Upper lobe of right lung (tissue), 1 donor: ENCODE measurements at regions not wholly inside any gene's neighbourhood (a gene's known extent, or its start where the extent isn't known, plus 50 kb on each side); places are given as distances from the start of the nearest gene placed in this dataset.

Source experiments
- ATAC-seq: fragments of 200-7000 bp; cut with Tn5 transposase; one replicate; pipeline ENCODE4 v1.9.1; 2020; ENCODE audit warnings: mild to moderate bottlenecking, moderate library complexity
- DNase-seq: peaks from one replicate; pipeline ENCODE4 v3.0.0-alpha.2; 2020
- H3K27ac ChIP-seq: fragments of 200-600 bp; one replicate; pipeline ENCODE4 v1.8.0; 2022
- H3K27me3 ChIP-seq: fragments of 200-600 bp; one replicate; pipeline ENCODE4 v1.8.0; 2022; ENCODE audit warnings: mild to moderate bottlenecking
- H3K36me3 ChIP-seq: fragments of 200-600 bp; one replicate; pipeline ENCODE4 v1.8.0; 2022
- H3K4me1 ChIP-seq: fragments of 200-600 bp; one replicate; pipeline ENCODE4 v1.8.0; 2022
- H3K4me3 ChIP-seq: fragments of 200-600 bp; one replicate; pipeline ENCODE4 v1.8.0; 2022; ENCODE audit warnings: mild to moderate bottlenecking
- H3K9me3 ChIP-seq: fragments of 200-600 bp; one replicate; pipeline ENCODE4 v1.8.0; 2022
- CTCF ChIP-seq: fragments of 200-600 bp; IDR thresholded peaks from one replicate; pipeline ENCODE4 v1.8.0; 2022; ENCODE audit warnings: antibody characterized with exemption
- intact Hi-C: fragments of 100-400 bp; cut with DNase I; formaldehyde crosslinking; loops from one replicate; pipeline ENCODE4 v1.11.0; 2022
- donor health status: DM: no; HTN: yes; CAD: no; lungs with severe emphysema.

GRCh38 chr14:55745906-55746305 lies 165.9 kb downstream of the KTN1 start:
- DNase-seq (no peak), ATAC-seq (no peak)
- Histone ChIP-seq H3K36me3 (no peaks in the 10 kb centered on the region), H3K4me1 (no peaks in the 10 kb centered on the region), H3K4me3 (no peak overlapping the region), H3K27me3 (no peaks in the 10 kb centered on the region), H3K9me3 (no peaks in the 10 kb centered on the region), H3K27ac (no peak overlapping the region)
- intact Hi-C loops, result no loop called here
- TF ChIP-seq CTCF, result no peak

GRCh38 chr14:55746558-55746957 lies 166.6 kb downstream of the KTN1 start:
- no peaks in the 10 kb centered on the region for H3K27me3 ChIP-seq
- H3K4me1 ChIP-seq, result no peaks in the 10 kb centered on the region
- TF ChIP-seq CTCF, result no peak
- intact Hi-C loops, result no loop called here
- H3K36me3 ChIP-seq, result no peaks in the 10 kb centered on the region
- ATAC-seq, result no peak
- H3K4me3 ChIP-seq, result no peak overlapping the region
- H3K27ac ChIP-seq, result no peak overlapping the region
- no peak for DNase-seq
- no peaks in the 10 kb centered on the region for H3K9me3 ChIP-seq

DNA sequence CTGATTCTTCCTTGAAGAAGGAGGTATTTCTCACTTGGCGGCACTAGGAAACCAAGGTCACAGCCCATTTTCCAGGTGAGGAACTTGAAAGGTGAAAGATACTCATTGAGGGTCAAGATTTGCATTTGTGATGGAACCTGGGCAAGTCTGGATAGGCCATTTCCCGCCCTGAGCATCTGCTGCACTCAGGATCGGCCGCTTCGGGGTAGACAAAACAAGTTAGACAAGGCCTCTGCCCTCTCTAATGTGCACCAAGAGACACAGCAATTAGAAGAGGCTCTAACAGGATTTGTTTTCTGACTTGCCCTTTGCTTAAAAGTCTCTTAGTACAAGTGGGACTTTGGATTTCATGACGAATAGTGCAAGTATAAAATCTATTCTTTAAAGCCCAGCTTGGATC lies 167.2 kb downstream of the KTN1 start:
- ATAC-seq (no peak), DNase-seq (no peak)
- intact Hi-C loops, result no loop called here
- Histone ChIP-seq H3K27ac (no peak overlapping the region), H3K4me1 (no peaks in the 10 kb centered on the region), H3K4me3 (no peak overlapping the region), H3K36me3 (no peaks in the 10 kb centered on the region), H3K9me3 (no peaks in the 10 kb centered on the region), H3K27me3 (no peaks in the 10 kb centered on the region)
- TF ChIP-seq CTCF, result no peak

- intact Hi-C loops, result no loop called here
- TF ChIP-seq CTCF, result no peak
- no peak for DNase-seq
- H3K27me3 ChIP-seq, result no peaks in the 10 kb centered on the region
- H3K36me3 ChIP-seq, result no peaks in the 10 kb centered on the region
- no peak overlapping the region for H3K4me3 ChIP-seq
- no peaks in the 10 kb centered on the region for H3K9me3 ChIP-seq
- no peak overlapping the region for H3K27ac ChIP-seq
- no peak for ATAC-seq
- H3K4me1 ChIP-seq, result peaks cover 10% of the 10 kb centered on the region
Measured at GRCh38 chr14:55749201-55749812, 169.3 kb downstream of the KTN1 start.

- Histone ChIP-seq H3K4me1 (peaks cover 10% of the 10 kb centered on the region), H3K27ac (no peak overlapping the region), H3K27me3 (no peaks in the 10 kb centered on the region), H3K36me3 (no peaks in the 10 kb centered on the region), H3K9me3 (no peaks in the 10 kb centered on the region), H3K4me3 (no peak overlapping the region)
- DNase-seq, result no peak
- intact Hi-C loops, result no loop called here
- no peak for ATAC-seq
- no peak for TF ChIP-seq CTCF
Measured at GRCh38 chr14:55749946-55750345, 169.9 kb downstream of the KTN1 start.
